ENCODE measurements at regions not wholly inside any gene's neighbourhood (a gene's known extent, or its start where the extent isn't known, plus 50 kb on each side); places are given as distances from the start of the nearest gene placed in this dataset.
"Not testable (repeated sequence)": the region's sequence is repeated elsewhere in the genome, so short reads cannot be mapped to it uniquely, and the experiment has no call there.

DNA sequence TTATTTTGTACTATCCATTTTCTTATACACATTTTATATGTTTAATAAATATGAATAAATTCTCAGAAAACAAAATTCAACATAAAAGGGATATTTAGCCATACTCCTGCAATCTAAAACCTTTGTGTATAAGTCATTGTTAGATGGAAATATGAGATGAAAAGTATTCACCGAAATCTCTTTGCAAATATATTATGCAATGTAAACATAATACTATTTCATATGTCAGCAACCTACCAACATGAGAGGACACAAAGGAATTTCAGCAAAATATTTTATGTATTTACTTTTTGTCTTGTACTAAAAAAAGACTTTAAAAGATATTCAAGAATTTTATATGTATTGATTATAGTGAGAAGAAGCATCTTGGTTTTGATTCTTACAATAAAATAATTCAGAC is 1623.4 kb downstream of the EFNA5 start:
- Mint-ChIP-seq H3K27ac (no peak overlapping the region), H3K4me3 (no peak overlapping the region), H3K9me3 (ENCODE audit: insufficient read depth) (no peaks in the 10 kb centered on the region), H3K4me1 (no peaks in the 10 kb centered on the region), H3K27me3 (no peaks in the 10 kb centered on the region)
- ChIA-PET POLR2A (no interaction called here), CTCF (no interaction called here)
- no peak overlapping the region for H3K4me3 ChIP-seq (ENCODE audit: control extremely low read depth in 1 of 5, extremely low read depth in 1 of 5, insufficient read depth in 1 of 5, low read depth in 2 of 5, low read length in 4 of 5)
- no peak overlapping the region for H3K27ac ChIP-seq (ENCODE audit: low read length in 2 of 2)
- H3K9ac ChIP-seq (ENCODE audit: low read length) = no peak overlapping the region
- intact Hi-C loops (cut with micrococcal nuclease) = no loop called here
- no peak overlapping the region for H2AFZ ChIP-seq (ENCODE audit: insufficient read depth, low read depth, low read length, poor library complexity, severe bottlenecking)
- no CpG with 5 or more reads among the region's 1 CpG for WGBS (ENCODE audit: insufficient coverage)
- no peaks in the 10 kb centered on the region for H3K36me3 ChIP-seq (replicated peaks in 1 of 2; ENCODE audit: control extremely low read depth in 1 of 2, control insufficient read depth in 1 of 2, extremely low read depth in 1 of 2, insufficient read depth in 2 of 2, low read length in 1 of 2)
- H3K4me1 ChIP-seq (ENCODE audit: control insufficient read depth in 2 of 2, insufficient read depth in 2 of 2, low read length in 2 of 2) = no peaks in the 10 kb centered on the region
- ATAC-seq (ENCODE audit: low read depth) (no peak), DNase-seq (no peak)
- H3K27me3 ChIP-seq (replicated peaks in 1 of 4; ENCODE audit: control extremely low read depth in 1 of 4, control insufficient read depth in 3 of 4, insufficient read depth in 4 of 4, low read length in 3 of 4) = no peaks in the 10 kb centered on the region
- H3K4me2 ChIP-seq (replicated peaks; ENCODE audit: low read depth, low read length, poor library complexity, severe bottlenecking) = no peak overlapping the region
- no peaks in the 10 kb centered on the region for H4K20me1 ChIP-seq (ENCODE audit: control insufficient read depth, insufficient read depth, low read length, poor library complexity, severe bottlenecking)
- no peak for TF ChIP-seq EZH2 (IDR thresholded peaks at IDR 0.05; ENCODE audit: borderline replicate concordance, insufficient read depth, low read depth, low read length, poor library complexity, severe bottlenecking)
- TF ChIP-seq, protein P1, sequence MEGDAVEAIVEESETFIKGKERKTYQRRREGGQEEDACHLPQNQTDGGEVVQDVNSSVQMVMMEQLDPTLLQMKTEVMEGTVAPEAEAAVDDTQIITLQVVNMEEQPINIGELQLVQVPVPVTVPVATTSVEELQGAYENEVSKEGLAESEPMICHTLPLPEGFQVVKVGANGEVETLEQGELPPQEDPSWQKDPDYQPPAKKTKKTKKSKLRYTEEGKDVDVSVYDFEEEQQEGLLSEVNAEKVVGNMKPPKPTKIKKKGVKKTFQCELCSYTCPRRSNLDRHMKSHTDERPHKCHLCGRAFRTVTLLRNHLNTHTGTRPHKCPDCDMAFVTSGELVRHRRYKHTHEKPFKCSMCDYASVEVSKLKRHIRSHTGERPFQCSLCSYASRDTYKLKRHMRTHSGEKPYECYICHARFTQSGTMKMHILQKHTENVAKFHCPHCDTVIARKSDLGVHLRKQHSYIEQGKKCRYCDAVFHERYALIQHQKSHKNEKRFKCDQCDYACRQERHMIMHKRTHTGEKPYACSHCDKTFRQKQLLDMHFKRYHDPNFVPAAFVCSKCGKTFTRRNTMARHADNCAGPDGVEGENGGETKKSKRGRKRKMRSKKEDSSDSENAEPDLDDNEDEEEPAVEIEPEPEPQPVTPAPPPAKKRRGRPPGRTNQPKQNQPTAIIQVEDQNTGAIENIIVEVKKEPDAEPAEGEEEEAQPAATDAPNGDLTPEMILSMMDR (IDR thresholded peaks at IDR 0.05) = no peak
- no peaks in the 10 kb centered on the region for H3K79me2 ChIP-seq (ENCODE audit: control insufficient read depth, insufficient read depth, low read length)
- H3K9me3 ChIP-seq (ENCODE audit: control extremely low read depth in 1 of 3, control insufficient read depth in 2 of 3, insufficient read depth in 1 of 3, low read length in 2 of 3) = no peaks in the 10 kb centered on the region

DNA sequence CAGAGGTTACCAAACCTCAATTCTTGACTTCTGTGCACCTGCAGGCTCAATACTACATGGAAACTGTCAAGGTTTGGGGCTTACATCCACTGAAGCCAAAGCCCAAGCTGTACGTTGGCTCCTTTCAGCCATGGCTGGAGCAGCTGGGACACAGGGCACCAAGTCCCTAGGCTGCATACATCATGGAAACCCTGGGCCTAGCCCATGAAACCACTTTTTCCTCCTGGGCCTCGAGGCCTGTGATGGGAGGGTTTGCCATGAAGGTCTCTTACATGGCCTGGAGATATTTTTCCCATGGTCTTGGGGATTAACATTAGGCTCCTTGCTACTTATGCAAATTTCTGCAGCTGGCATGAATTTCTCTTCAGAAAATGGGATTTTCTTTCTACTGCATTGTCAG is 1638.7 kb downstream of the EFNA5 start:
- H3K9ac ChIP-seq (ENCODE audit: low read length); H3K4me3 Mint-ChIP-seq; H3K27me3 Mint-ChIP-seq; CTCF ChIA-PET; H2AFZ ChIP-seq (ENCODE audit: insufficient read depth, low read depth, low read length, poor library complexity, severe bottlenecking); H3K4me3 ChIP-seq (ENCODE audit: control extremely low read depth in 1 of 5, extremely low read depth in 1 of 5, insufficient read depth in 1 of 5, low read depth in 2 of 5, low read length in 4 of 5); H4K20me1 ChIP-seq (ENCODE audit: control insufficient read depth, insufficient read depth, low read length, poor library complexity, severe bottlenecking); H3K27ac ChIP-seq (ENCODE audit: low read length in 2 of 2); H3K4me1 ChIP-seq (ENCODE audit: control insufficient read depth in 2 of 2, insufficient read depth in 2 of 2, low read length in 2 of 2); POLR2A ChIA-PET; H3K27me3 ChIP-seq (replicated peaks in 1 of 4; ENCODE audit: control extremely low read depth in 1 of 4, control insufficient read depth in 3 of 4, insufficient read depth in 4 of 4, low read length in 3 of 4); H3K4me2 ChIP-seq (replicated peaks; ENCODE audit: low read depth, low read length, poor library complexity, severe bottlenecking); H3K9me3 ChIP-seq (ENCODE audit: control extremely low read depth in 1 of 3, control insufficient read depth in 2 of 3, insufficient read depth in 1 of 3, low read length in 2 of 3); H3K4me1 Mint-ChIP-seq; H3K79me2 ChIP-seq (ENCODE audit: control insufficient read depth, insufficient read depth, low read length); ATAC-seq (ENCODE audit: low read depth); H3K27ac Mint-ChIP-seq; intact Hi-C loops (cut with micrococcal nuclease); H3K36me3 ChIP-seq (replicated peaks in 1 of 2; ENCODE audit: control extremely low read depth in 1 of 2, control insufficient read depth in 1 of 2, extremely low read depth in 1 of 2, insufficient read depth in 2 of 2, low read length in 1 of 2); H3K9me3 Mint-ChIP-seq (ENCODE audit: insufficient read depth); DNase-seq: not testable (repeated sequence)
- WGBS (ENCODE audit: insufficient coverage) = 67% methylated on average over 1 of the region's 2 CpGs
